Fibroblast of skin of scalp (primary cell): ENCODE measurements at regions not wholly inside any gene's neighbourhood (a gene's known extent, or its start where the extent isn't known, plus 50 kb on each side); places are given as distances from the start of the nearest gene placed in this dataset.
A peak's percentile ranks its signal among the peaks of the same experiment; 100 is the strongest.
"Not testable (repeated sequence)": the region's sequence is repeated elsewhere in the genome, so short reads cannot be mapped to it uniquely, and the experiment has no call there.

ENCODE experiments used
- DNase-seq: peaks from one replicate; pipeline ENCODE4 v3.0.0-alpha.2; 2013

DNA sequence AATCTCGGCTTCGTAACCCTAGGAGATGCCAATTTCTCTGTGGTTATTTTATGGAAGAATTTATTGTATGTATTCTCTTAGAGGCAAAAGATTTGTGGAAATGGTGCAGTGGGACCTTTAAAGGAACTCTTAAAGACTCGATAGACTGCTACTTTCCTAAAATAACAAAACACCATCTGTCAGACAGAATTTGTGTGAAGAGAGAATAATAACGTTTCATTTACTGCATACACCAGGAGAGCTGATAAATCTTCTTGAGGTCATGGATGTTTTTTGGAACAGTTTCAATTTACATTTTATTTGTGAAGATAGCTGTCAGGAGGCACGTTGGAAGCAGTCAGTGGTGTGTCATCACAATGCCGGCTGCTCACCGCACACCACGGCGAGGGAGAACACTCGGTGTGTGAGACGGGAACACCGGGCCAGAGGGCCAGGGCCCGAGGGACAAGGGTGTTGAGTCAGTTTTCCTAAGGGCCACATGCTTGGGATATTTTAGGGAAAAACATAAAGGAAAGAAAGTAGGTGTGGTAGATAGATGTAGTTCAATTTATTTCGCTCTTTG is 1681.0 kb upstream of the DDX18 start:
- no peak for DNase-seq

DNA sequence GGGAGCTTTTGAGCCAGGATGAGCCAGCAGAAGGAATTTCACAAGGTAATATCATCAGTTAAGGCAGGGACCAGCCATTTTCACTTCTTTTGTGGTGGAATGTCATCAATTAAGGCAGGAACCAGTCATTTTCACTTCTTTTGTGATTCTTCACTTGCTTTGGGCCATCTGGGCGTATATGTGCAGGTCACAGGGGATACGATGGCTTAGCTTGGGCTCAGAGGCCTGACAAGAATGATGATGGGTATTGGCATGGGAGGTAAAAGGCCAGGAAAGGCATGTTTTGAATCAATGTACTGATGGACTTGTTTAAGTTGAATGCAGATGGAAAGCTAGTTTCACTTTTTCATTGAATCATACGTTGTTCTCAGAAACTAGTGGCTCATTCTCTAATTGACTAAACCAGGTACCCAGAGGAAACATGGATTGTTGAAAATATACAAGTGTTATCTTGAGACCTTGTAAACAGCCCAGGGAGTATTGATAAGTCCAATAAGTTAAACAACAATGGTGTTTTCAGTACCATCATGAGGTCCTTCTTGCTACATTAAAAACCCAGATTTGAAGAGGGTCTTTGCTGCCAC is 1672.5 kb upstream of the DDX18 start:
- DNase-seq: no peak

DNA sequence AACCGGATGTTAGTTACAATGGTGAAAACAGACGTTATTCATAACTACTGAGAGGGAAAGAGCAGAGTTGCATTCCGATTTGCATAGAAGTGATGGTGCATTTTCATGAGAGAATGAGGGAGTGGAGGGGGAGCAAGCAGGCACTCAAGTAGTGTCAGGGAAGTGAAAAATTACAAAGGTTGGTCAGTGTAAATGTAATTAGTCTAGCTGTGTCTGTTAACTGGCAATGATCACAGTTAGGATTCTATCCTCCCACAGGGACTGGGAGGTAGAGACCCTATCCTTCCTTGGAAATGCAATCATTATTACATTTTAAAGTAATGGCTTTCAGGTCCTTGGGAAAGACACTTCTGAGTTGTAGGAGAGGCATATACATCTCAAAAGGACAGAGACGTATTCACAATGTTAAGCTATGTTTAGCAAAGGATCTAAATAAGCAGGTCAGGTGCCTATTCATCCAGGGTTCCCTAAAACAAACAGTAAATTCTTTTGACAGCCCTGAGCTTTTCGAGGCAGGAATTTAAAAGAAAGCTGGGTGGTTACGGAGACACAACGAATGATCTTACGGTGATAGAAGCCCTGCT is 1671.8 kb upstream of the DDX18 start:
- no peak for DNase-seq

DNA sequence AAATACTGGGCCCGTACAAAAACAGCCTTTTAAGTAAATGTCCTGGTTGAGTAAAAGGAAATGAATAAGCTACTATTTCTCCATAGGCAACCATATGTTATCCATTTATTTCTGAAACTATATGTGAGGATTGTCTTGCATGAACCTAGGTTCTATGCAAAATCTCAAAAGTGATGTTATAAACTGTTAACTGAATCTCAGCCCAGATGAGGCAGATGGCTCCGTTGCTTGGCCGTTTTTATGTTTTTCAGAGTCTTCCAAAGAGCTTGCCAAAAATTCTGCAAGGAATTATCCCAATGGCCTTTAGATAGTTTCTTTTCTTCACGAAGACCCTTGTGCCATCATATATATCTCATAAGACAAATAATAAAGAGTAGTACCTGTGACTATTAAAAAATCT is 1669.5 kb upstream of the DDX18 start:
- DNase-seq: no peak

DNA sequence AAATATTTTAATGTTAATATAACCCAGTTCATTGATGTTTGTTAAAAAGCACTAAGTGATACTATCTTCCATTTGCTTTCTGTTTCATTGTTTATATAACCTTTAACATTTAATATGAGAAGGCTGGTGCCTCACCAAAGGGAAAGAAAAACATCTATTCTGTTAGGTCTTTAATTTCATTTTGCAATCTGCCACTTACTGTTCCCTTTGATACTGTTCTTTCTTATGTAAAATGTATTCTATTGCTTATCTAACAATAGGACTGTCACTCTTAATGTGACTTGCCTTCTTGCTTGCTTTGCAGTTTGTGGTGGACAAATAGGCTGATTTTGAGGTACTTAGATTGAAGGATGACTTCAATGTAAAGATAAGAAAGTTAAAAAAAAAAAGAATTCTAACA is 1666.1 kb upstream of the DDX18 start:
- no peak for DNase-seq

DNA sequence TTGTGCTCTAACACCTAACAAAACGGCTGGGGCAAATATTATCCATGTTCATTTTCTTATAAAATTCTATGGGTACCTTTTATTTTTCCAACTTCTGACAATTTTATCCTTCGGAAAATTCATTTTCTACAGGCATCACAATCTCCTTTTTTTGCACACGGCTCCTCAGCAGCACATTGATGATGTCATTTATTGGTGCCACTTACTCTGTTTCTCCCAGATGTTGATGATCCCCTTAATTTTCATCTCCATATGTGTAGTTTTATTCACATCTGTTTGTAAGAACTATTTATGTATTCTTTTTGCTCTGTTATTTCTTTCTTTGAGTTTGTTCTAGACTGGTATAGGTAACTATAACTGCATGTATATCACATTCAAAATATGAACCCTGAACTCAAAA is 1660.8 kb upstream of the DDX18 start:
- no peak for DNase-seq

DNA sequence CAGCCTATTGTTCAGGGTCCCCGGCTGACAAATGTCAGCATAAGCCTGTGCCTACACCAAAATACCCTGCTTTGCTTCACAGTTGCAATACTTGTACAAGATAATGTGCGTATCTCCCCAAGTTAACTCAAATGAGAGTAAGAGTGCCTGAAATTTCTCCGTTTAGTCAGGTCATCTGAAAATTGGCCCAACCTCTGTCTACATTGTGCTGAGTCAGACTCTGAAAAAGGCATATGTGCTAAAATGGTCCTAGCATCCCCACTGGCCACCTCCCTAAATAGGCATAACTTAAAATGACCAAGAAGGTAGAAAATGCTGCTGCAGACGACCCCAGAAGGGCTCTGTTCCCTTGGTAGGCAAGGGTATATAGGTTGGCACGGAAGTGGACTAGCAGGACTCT is 1653.8 kb upstream of the DDX18 start:
- no peak for DNase-seq

DNA sequence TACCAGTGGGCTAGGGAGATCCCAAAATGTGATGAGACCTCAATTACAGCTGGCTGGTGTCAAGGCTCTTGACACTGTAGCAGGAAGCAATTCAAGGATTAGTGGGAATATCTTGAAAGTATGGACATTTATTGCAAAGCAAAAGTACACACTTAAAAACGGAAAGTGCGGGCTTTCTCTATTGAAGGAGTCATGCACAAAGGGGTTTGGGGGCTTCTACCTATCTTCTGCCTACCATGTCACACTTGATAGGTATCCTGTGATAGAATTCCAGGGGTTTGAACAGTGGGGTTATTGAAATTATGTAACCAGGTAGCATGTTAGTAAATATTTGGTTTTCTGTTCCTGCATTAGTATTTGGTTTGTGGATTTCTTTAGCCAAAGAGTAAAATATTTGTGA is 1652.1 kb upstream of the DDX18 start:
- no peak for DNase-seq

DNA sequence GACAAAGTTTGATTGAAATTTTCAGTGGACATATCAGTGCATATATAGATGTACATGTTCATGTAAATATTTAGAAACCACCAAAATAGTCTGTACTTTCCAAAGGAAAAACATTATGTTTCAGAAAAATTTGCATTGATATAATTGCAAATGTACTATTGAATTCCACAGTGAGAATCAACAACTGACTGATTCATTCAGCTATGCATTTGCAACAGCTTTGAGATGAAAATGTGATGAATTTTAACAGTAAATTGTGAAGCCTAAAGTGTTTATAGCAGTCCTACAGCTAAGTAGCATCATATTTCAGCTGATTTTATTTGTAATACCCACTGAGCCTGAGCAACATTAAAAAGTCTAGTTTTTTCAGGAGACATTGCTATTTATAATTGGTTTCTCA is 1647.4 kb upstream of the DDX18 start:
- no peak for DNase-seq

DNA sequence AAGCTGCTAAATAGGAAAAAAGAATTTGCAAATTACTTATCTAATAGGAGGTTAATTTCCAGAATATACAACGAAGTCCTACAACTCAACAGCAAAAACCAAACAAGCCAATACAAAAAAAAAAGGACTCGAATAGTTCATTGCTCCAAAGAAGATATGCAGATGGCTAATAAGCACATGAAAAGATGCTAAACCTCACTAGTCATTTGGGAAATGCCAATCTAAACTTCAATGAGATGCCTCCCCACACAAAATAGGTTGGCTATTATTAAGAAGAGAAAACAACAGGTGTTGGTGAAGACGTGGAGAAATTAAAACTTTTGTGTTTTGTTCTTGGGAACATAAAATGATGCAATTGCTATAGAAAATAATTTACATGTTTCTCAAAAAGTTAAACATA is 1634.4 kb upstream of the DDX18 start:
- no peak for DNase-seq

DNA sequence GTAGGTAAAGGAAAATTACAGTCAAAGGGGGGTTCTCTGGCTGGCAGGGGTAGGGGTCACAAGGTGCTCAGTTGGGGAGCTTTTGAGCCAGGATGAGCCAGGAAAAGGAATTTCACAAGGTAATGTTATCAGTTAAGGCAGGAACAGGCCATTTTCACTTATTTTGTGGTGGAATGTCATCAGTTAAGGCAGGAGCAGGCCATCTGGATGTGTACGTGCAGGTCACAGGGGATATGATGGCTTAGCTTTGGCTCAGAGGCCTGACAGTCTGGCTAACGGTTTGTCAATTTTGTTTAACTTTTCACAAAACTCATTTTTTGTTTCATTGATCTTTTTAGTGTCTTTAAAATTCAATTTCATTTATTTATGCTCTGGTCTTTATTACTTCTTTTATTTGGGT is 1623.8 kb upstream of the DDX18 start:
- not testable (repeated sequence) for DNase-seq

DNA sequence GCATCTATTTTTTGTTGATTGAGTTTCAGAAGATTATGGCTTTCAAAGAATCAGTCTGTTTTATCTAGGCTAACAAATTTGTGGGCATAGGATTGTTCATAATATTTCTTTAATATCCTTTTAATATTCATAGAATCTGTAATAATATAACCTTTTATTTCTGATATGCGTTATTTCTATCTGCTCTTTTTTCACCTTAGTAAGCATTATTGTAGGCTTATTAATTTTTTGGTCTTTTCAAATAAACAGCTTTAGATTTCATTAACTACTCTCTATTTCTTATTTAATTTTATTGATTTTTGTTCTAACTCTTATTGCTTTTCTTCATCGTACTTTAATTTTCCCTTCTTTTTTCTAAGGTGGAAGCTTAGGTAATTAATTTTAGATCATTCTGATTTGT is 1614.4 kb upstream of the DDX18 start:
- no peak for DNase-seq

DNA sequence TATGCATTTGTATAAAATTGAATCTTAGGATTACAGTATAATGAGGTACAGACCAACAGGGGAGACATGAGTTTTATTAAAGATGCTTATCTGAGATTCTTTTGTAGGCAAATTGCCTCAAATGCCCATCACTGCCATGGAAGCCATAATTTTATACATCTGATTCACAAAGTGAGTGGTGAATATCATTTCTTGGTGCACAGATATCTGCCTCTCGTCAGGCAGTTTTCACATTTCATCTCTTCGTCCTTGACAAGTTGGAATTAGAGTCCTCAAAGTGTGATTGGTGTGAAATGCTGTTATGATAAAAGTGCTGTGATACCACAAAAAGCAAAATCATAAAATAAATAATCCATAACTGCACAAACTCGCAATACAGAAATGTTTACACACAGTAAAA is 1602.8 kb upstream of the DDX18 start:
- DNase-seq: no peak

DNA sequence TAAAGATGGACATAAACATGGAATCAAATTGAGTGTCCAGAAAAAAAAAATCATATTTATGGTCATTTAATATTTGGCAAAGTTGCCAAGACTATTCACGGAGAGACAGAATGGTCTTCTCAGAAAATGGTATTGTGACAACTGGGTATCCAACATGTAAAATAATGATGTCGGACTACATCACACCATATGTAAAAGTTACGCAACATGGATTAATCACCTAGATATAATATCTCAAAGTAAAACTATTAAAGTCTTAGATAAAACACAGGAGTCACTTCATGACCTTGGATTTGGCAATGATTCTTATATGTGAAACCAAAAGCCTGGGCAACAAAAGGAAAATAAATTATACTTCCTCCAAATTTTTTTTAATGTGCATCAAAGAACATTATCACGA is 1591.7 kb upstream of the DDX18 start:
- DNase-seq: no peak

DNA sequence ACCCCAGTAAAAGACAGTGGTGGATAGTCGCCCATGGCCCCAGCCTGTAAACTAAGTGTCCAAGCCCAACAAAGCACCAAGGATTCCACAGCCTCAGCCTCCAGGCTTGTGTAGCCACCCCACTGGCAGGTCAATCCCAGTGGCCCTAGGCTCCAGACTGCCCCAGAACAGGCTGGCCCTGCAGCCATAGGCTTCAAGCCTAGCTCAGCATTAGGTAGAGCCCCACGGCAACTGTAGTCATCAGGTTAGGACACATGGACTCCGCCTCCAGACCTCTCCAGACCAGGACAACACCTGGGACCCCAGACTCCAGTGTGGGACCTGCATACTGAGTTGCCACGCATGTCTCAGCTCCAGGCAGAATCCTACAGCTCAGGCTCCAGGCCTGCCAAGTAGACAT is 1590.6 kb upstream of the DDX18 start:
- no peak for DNase-seq

DNA sequence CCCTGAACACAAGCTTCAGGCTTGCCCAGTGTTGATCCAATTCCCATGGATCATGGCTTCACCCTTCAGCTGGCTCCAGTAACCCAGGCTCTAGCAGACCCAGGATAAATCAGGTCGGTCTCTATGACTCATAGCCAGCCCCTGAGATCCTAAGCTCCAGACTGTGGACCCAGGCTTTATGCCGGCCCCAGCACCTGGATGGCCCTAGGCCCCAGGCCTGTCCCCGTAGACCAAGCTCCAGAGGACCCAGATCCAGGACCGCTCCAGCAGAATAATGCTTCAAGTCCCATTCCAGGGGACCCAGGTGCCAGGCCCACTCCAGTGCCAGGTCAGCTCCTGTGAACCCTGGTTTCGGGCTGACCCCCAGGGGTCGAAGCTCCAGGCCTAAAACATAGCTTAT is 1589.9 kb upstream of the DDX18 start:
- no peak for DNase-seq

DNA sequence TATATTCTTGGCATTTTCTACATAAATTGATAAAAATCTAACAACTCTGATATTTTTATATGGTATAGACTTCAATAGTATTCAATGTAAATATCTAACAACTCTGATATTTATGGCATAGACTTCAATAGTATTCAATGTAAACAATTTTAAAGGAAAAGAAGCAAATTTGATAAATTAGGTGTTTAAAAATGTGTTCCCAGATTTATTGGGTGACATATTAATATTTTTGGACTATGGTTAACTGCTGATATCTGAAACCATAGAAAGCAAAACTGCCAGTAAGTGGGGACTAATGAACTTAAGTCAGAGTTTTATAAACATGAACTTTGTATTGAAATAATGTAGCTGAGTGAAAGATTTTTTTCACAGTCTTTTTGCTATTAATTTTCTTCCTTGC is 1576.0 kb upstream of the DDX18 start:
- no peak for DNase-seq

DNA sequence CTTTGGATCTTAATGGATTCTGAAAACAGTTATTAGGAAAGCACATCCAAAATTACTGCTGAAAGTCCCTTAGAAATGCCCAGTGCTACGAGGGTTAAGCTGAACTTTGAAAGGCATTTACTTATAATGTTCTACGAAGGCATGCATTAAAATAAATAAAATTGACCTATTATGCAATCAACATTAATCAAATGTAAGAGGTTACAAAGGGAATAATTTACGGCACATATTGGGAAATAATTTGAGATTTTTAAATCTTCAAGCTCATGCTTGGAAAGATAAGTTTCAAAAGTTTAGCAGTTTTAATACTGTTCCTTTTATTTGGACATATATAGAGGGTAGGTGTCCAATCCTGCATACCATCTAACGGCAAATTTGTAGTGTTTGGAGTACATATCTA is 1564.1 kb upstream of the DDX18 start:
- no peak for DNase-seq

DNA sequence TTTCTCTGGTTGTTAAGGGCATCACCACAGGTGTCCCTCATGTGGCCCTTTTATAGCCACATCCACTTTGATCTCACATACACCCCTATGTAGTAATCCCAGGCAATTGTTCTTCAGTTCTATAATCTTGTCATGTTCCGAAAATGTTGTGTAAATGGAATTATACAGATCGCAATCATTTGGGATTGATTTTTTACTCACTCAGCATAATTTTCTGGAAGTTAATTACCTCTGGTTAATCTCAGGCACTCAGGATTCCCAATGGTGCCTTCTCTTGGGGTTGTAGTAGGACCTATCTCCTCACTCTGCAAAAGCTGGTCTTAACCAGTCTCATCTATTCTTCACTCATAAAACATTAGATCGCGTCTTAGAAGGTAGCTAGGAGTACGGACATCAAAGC is 1549.6 kb upstream of the DDX18 start:
- DNase-seq: no peak

DNA sequence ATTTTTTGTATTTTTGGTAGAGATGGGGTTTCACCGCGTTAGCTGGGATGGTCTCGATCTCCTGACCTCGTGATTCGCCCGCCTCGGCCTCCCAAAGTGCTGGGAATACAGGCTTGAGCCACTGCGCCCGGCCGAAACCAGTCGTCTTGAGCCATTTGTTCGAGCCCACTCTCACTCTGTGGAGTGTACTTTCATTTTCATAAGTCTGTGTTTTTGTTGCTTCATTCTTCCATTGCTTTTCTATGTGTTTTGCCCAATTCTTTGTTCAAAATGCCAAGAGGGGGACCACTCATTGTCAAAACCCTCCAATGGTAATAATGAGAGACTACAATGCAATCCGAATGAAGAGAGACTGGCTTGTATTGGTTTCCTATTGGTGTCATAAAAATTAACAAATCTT is 1545.5 kb upstream of the DDX18 start:
- DNase-seq: no peak

DNA sequence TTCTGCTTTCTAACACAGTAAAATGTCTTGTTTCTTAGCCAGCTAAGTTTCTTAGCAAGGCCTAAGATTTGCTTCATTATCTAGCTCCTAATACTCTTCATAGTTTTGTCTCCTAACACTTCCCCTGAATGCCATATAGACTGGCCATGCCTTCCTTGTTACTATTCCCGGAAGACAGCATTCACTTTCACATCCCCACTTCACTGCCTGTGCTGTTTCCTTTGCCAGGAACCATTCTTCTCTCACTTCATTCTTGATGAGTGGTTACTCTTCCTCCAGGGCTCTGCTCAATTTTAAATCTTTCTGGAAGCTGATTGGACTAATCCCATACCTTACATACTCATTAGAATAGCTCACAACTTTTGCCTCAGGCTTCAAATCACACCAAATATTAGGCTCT is 1510.2 kb upstream of the DDX18 start:
- no peak for DNase-seq

DNA sequence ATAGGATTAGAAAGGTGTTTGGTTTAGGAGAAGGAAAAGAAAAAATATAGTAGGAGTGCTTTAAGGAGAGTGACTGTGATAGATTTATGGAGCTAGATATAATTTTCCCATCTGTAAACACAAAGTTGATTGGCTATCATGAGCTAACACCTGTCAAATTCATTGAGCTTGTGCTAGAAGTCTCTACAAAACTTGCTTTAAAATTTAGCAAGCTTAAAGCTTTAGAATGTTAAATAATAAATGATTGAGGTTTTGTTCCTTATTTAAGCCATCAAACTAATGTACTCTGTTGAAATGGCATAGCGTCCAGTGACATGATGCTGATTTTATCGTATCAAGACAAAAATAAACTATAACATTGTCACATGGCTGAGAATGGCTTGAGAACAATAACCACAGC is 1497.4 kb upstream of the DDX18 start:
- DNase-seq: no peak

DNA sequence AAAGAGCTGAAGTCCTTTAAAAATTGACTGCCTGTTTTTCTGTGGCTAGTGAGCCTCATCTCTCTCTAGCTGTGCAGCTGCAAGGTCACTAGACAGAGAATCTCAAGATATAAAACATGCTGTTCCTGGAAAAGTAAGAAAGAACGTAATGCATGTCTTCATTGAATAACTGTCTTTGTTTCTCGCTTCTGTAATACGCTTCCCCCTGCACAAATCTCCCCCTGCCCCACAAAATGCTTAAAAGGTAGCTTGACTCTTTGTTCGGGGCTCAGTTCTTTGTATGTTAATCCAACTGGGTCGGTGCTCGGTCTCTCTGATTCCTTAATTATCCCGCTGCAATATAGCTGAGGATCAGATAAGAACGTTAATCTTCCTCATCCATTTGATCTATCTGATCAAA is 1495.9 kb upstream of the DDX18 start:
- not testable (repeated sequence) for DNase-seq

DNA sequence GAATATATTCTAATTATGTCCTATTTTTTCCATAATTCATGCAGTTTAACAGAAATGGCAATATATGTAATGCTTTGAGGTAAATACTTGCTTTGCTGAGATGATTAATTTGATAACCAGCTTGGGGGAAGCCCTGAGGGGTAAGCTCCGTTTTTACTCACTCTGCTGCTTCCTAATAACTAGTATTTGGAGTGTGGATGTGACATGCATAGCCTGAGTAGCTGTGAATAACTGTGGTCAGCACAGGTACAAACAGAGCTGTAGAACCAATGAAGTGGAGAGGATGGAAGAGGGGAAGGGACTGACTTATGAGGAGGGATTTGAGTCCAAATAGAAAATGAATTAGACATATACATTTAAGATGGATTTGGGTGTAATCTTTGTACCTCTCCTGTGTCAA is 1495.5 kb upstream of the DDX18 start:
- no peak for DNase-seq

DNA sequence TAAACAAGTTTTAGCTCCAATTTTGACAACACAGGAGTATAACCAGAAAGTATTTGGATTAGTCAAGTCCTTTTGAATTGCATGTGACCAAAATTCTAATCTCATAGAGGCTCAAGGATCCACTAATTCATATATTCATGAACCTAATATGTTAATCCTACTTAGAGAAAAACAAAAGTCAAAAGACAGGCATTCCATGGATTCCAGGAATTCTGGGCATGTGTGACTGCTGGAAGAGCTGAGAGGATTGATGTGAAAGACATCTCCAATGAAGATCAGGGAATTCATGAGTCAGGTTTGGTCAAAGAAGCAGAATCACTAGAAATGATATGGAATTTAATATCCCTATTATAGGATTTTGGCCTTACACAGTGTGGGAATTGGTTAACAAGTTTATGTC is 1494.6 kb upstream of the DDX18 start:
- DNase-seq: peak; percentile 0
